C4-2B (cell line): ENCODE measurements at regions not wholly inside any gene's neighbourhood (a gene's known extent, or its start where the extent isn't known, plus 50 kb on each side); places are given as distances from the start of the nearest gene placed in this dataset.

Source experiments
- CTCF ChIP-seq: fragments of 450-650 bp; conservative IDR thresholded peaks from 2 replicates; pipeline ENCODE4 v1.5.1; 2017; ENCODE audit warnings: mild to moderate bottlenecking
- ZFX ChIP-seq: fragments of 450-650 bp; IDR thresholded peaks from 2 replicates; pipeline ENCODE4 v1.6.1; 2017

GRCh38 chr19:28606269-28607032 is 606.5 kb downstream of the UQCRFS1 start:
- TF ChIP-seq CTCF (no peak), ZFX (no peak)
